Activated CD4-positive, alpha-beta T cell treated with anti-CD3 and anti-CD28 coated beads for 36 hours (primary cell): ENCODE measurements at regions not wholly inside any gene's neighbourhood (a gene's known extent, or its start where the extent isn't known, plus 50 kb on each side); places are given as distances from the start of the nearest gene placed in this dataset.
A peak's percentile ranks its signal among the peaks of the same experiment; 100 is the strongest.

Source experiments
- ATAC-seq: fragments of 200-7000 bp; cut with Tn5 transposase; one replicate; pipeline ENCODE4 v1.10.0; 2021; ENCODE audit warnings: mild to moderate bottlenecking, moderate library complexity
- CTCF ChIA-PET: fragments of 350-600 bp; sonication (Branson Sonifier 250); formaldehyde crosslinking; loops from one replicate; lab custom pipeline; 2021; ENCODE audit warnings: antibody characterized with exemption; lab: Charles Lee
- POLR2A ChIA-PET: fragments of 350-600 bp; sonication (Branson Sonifier 250); formaldehyde crosslinking; loops from one replicate; lab custom pipeline; 2021; ENCODE audit warnings: antibody characterized with exemption, inconsistent platforms; lab: Charles Lee
- DNase-seq: peaks from one replicate; pipeline ENCODE4 v3.0.0-alpha.2; 2020
- H3K27ac Mint-ChIP-seq: one replicate; pipeline ENCODE4 v1.8.0; 2021; ENCODE audit warnings: mixed read lengths
- H3K27me3 Mint-ChIP-seq: one replicate; pipeline ENCODE4 v1.8.0; 2021; ENCODE audit warnings: mixed read lengths
- H3K36me3 Mint-ChIP-seq: one replicate; pipeline ENCODE4 v1.8.0; 2021; ENCODE audit warnings: low read depth, mixed read lengths
- H3K4me1 Mint-ChIP-seq: one replicate; pipeline ENCODE4 v1.8.0; 2021; ENCODE audit warnings: mixed read lengths
- H3K4me3 Mint-ChIP-seq: one replicate; pipeline ENCODE4 v1.8.0; 2021; ENCODE audit warnings: mild to moderate bottlenecking, moderate library complexity, mixed read lengths
- H3K9me3 Mint-ChIP-seq: one replicate; pipeline ENCODE4 v1.8.0; 2021; ENCODE audit warnings: low read depth, mixed read lengths
- intact Hi-C, 2 experiments: fragments of 100-400 bp; cut with DNase I in 1 of 2; cut with micrococcal nuclease in 1 of 2; formaldehyde crosslinking; loops; one replicate each; pipeline versions ENCODE4 v1.14.2 to v1.15.1; 2022 to 2024; cut with DNase I, micrococcal nuclease

DNA sequence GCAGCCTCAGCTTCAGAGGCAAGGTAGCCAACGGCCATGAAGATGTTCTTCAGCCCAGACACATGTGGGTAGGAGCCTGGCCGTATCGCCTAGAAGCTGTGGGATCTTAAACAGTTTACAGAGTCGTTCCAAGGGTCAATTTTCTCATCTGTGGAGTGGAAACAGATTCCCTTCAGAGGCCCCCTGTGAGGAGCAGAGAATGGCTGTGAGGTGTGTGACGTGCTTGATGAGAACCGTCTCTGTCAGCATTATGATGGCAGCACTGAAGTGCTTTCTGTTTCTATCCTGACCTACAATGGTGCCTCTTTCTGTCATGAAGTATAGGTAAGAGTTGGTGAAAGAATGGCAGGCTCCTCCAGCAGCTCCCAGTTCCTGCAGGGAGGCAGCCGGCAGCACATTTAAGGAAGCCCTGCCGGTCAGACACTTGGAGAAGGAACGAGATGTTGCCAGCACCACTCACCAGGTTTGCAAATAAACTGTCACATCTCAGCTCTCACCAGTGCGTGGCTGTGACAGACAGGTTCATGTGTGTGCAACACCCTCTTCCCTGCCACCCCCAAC lies 277.3 kb downstream of the FOXO1 start:
- intact Hi-C loops = loop anchor here (1.0 to 5.0 kb wide), 10 partner anchors 48 to 388 kb away; no protein-coding TSS in a partner anchor
- CTCF ChIA-PET = interaction anchor here (0.5 to 1.2 kb wide), 4 partner anchors 13 to 978 kb away, joined by 3 to 5 read pairs (median 3); no protein-coding TSS in a partner anchor
- no peaks in the 10 kb centered on the region for H3K27me3 Mint-ChIP-seq
- peak; percentile 74 for ATAC-seq
- H3K4me3 Mint-ChIP-seq = peak overlapping the region; percentile 71
- DNase-seq = peak; percentile 69
- peaks cover 44% of the 10 kb centered on the region for H3K4me1 Mint-ChIP-seq
- peaks cover 5% of the 10 kb centered on the region for H3K9me3 Mint-ChIP-seq
- H3K36me3 Mint-ChIP-seq = peaks cover 7% of the 10 kb centered on the region
- POLR2A ChIA-PET = no interaction called here
- peak overlapping the region; percentile 95 for H3K27ac Mint-ChIP-seq

DNA sequence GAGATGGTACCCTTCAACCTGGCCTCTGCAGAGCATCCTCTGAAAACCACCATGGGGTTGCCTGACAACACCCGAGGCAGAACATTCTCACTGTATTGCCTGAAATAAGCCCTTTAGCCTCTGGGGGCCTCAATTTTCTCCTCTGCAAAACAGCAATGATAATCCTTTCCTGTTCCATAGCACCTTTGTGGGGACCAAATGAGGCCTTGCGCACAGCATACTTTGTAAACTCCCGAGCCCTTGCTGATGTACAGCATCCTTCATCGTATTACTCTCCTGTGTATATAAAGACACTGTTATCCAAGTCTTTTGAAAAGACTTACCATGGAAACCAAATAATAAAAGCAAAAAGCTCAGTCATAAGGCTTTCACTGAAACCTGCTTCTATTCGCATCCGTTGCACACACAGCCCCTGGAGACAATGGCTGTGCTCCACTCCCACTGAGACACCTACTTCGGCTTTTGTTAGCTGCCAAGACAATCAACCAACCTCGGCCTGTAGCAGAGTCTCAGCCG lies 276.0 kb downstream of the FOXO1 start:
- CTCF ChIA-PET = no interaction called here

DNA sequence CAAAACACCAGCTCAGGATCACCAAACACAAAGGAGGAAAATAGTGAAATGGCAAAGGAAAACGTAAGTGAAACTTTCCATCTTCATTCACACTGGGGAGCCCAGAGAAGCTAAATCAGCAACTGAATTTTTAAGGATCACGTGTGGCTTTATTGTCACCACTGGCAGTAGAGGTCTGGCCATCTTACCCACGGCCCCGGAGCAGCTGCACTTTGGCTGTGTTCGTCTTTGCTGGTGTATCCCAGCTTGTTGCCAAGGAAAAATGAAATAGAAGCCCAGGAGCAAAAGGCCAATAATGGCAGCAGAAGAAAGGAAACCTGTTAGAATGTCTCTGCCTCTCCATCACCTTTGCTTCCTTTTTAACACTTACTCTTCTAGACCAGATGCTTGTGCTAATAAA lies 274.7 kb downstream of the FOXO1 start:
- CTCF ChIA-PET = interaction anchor here (0.9 kb wide), 1 partner anchor 17 kb away, joined by 3 read pairs; no protein-coding TSS in a partner anchor
- H3K9me3 Mint-ChIP-seq = peaks cover 5% of the 10 kb centered on the region
- peaks cover 7% of the 10 kb centered on the region for H3K36me3 Mint-ChIP-seq
- ATAC-seq = no peak
- DNase-seq = no peak
- H3K4me3 Mint-ChIP-seq = no peak overlapping the region
- H3K27ac Mint-ChIP-seq = no peak overlapping the region
- intact Hi-C loops = no loop called here
- POLR2A ChIA-PET = no interaction called here
- H3K27me3 Mint-ChIP-seq = no peaks in the 10 kb centered on the region
- peaks cover 29% of the 10 kb centered on the region for H3K4me1 Mint-ChIP-seq

More for the DNA sequence above, 276.0 kb downstream of the FOXO1 start:
- H3K4me3 Mint-ChIP-seq = no peak overlapping the region
- POLR2A ChIA-PET = interaction anchor here (0.6 to 0.7 kb wide), 2 partner anchors 117 to 215 kb away, joined by 3 read pairs; no protein-coding TSS in a partner anchor
- ATAC-seq (no peak), DNase-seq (no peak)
- H3K27me3 Mint-ChIP-seq = no peaks in the 10 kb centered on the region
- intact Hi-C loops = no loop called here
- H3K27ac Mint-ChIP-seq = peak overlapping the region; percentile 13
- H3K9me3 Mint-ChIP-seq = peaks cover 5% of the 10 kb centered on the region
- peaks cover 7% of the 10 kb centered on the region for H3K36me3 Mint-ChIP-seq
- peaks cover 37% of the 10 kb centered on the region for H3K4me1 Mint-ChIP-seq

DNA sequence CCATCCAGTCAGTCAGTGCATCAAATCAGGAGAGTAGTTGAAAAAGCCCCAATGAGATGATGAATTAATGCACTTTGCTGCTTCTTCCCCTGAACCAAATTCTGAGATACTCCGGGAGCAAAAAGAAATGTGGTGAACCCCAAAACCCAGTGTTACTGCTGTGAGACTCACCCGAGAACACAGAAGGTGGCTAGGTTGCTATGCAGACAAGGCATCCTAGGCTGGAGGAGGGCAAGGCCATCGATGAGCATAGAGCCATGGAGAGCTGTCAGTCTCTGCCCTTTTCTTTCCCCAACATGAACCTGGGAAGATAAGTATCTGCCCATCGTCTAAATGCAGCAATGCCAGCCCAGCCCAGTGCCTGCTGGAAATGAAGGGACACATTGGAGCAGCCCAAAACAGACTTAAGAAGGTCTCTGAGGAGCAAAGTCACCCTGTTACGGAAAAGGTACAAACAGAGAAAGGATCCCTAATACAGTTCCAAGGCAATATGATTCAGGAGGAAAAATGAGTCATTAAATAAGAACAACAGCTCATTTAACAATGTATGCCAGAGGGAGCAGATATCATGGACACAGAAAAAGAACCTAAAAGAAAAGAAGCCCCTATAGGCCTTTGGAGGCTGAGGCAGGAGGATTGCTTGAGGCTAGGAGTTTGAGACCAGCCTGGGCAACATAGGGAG lies 272.0 kb downstream of the FOXO1 start:
- no peak overlapping the region for H3K27ac Mint-ChIP-seq
- no peaks in the 10 kb centered on the region for H3K36me3 Mint-ChIP-seq
- ATAC-seq (no peak), DNase-seq (no peak)
- intact Hi-C loops = no loop called here
- H3K4me3 Mint-ChIP-seq = no peak overlapping the region
- no peaks in the 10 kb centered on the region for H3K27me3 Mint-ChIP-seq
- ChIA-PET CTCF (no interaction called here), POLR2A (no interaction called here)
- H3K9me3 Mint-ChIP-seq = no peaks in the 10 kb centered on the region
- peaks cover 12% of the 10 kb centered on the region for H3K4me1 Mint-ChIP-seq

DNA sequence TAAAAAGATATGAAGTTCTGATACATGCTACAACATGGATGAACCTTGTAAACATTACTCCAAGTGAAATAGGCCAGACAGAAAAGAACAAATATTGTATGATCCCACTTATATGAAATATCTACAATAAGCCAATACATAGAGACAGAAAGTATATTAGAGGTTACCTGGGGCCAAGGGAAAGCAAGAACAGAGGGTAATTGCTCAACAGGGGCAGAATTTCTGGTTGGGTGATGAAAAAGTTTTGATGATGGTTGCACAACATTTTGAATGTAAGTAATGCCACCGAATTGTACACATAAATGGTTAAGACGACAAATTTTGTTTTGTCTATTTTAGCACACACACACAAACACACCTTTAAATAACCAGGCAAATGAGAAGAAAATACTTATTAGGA lies 268.4 kb downstream of the FOXO1 start:
- peaks cover 19% of the 10 kb centered on the region for H3K4me1 Mint-ChIP-seq
- H3K4me3 Mint-ChIP-seq = no peak overlapping the region
- POLR2A ChIA-PET = no interaction called here
- CTCF ChIA-PET = no interaction called here
- DNase-seq (no peak), ATAC-seq (no peak)
- H3K27me3 Mint-ChIP-seq = no peaks in the 10 kb centered on the region
- no peaks in the 10 kb centered on the region for H3K9me3 Mint-ChIP-seq
- no peak overlapping the region for H3K27ac Mint-ChIP-seq
- H3K36me3 Mint-ChIP-seq = no peaks in the 10 kb centered on the region
- intact Hi-C loops = no loop called here

DNA sequence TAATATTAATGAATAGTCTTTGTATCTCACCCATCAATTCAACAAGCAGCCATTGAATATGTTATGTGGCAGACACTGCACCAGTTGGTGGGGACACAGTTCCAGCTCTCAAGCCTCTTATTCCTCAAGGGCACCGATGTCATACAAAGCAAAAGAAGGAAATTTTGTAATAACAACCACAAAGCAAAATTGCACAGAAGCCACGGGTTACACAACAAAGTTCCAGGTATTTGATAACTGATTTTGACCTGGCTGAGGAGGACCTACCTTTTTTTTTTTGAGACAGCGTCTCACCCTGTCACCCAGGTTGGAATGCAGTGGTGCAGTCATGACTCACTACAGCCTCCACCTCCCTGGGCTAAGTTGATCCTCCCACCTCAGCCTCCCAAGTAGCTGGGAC lies 266.7 kb downstream of the FOXO1 start:
- intact Hi-C loops = no loop called here

DNA sequence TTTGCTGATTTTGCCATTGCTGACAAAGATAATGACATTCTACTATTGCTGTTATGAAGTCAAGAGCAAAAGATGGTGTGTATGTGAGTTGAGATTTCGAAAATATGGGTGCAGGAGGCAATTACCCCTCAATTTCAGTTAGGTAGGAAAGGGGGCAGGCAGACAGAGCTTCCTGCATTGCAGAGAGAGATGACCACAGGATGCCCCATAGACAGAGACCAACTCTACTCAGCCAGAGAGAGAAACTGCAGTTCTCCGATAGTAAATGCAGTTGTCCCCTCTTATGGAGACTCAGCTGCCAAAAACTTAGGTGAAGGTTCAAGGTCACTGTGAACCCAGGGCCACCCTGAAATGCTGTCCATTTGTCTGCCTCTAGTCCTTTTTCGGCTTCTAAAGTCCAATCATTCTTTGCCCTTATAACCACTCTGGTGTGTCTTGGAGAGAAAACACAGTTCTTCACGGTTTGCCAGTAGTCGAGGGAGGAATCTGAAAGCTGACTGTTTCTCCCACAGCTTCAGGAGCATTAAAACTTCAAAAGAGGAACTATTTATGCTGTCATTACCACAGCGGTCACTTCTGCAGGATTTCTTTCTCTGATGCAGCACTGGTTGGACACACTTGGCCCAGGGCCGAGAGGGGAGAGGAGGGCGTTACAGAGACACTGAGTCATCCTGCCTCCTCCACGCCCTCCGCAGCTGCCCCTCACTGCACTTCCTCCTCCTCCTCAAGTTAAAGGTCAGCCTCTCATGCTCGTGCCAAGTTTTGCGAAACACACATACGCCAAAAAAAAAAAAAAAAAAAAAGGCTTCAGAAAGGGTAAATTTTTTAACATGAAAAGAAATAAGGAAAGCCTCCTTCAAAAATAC lies 264.3 kb downstream of the FOXO1 start:
- ATAC-seq (peak; percentile 90), DNase-seq (peak; percentile 64)
- intact Hi-C loops = no loop called here
- ChIA-PET POLR2A (no interaction called here), CTCF (no interaction called here)
- no peaks in the 10 kb centered on the region for H3K36me3 Mint-ChIP-seq
- H3K27me3 Mint-ChIP-seq = no peaks in the 10 kb centered on the region
- no peak overlapping the region for H3K27ac Mint-ChIP-seq
- H3K9me3 Mint-ChIP-seq = no peaks in the 10 kb centered on the region
- peaks cover 23% of the 10 kb centered on the region for H3K4me1 Mint-ChIP-seq
- H3K4me3 Mint-ChIP-seq = no peak overlapping the region

More for the DNA sequence above, 266.7 kb downstream of the FOXO1 start:
- Mint-ChIP-seq H3K4me3 (no peak overlapping the region), H3K4me1 (peaks cover 23% of the 10 kb centered on the region), H3K9me3 (no peaks in the 10 kb centered on the region), H3K27ac (no peak overlapping the region), H3K27me3 (no peaks in the 10 kb centered on the region), H3K36me3 (no peaks in the 10 kb centered on the region)
- ATAC-seq = no peak
- POLR2A ChIA-PET = no interaction called here
- no peak for DNase-seq
- CTCF ChIA-PET = no interaction called here

DNA sequence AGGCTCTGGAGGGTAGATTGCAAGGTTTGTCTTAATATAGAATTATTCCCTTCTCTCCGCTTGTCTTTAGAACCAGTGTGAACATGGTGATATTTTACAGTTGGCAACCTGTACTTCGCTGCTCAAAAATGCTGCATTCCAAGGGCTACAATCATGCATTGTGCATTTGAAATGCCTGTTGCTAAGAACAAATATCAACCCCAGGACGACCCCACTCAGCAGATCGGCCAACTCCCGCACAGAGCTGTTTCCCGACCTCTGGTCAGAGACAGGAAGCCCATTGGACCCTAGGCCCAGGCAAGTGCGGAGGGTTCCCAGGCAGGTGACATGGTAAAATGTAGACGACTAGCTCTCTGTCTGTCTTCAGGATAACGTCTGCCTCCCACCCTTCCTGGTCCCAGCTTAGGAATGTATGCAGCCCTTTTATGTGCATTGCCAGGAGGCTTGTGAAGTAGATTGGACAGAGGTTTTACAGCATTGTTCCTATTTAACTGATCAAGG lies 263.5 kb downstream of the FOXO1 start:
- Mint-ChIP-seq H3K27me3 (no peaks in the 10 kb centered on the region), H3K4me3 (no peak overlapping the region), H3K27ac (no peak overlapping the region), H3K4me1 (peaks cover 23% of the 10 kb centered on the region), H3K9me3 (no peaks in the 10 kb centered on the region), H3K36me3 (no peaks in the 10 kb centered on the region)
- DNase-seq = no peak
- intact Hi-C loops = no loop called here
- ChIA-PET POLR2A (no interaction called here), CTCF (no interaction called here)
- ATAC-seq = no peak

DNA sequence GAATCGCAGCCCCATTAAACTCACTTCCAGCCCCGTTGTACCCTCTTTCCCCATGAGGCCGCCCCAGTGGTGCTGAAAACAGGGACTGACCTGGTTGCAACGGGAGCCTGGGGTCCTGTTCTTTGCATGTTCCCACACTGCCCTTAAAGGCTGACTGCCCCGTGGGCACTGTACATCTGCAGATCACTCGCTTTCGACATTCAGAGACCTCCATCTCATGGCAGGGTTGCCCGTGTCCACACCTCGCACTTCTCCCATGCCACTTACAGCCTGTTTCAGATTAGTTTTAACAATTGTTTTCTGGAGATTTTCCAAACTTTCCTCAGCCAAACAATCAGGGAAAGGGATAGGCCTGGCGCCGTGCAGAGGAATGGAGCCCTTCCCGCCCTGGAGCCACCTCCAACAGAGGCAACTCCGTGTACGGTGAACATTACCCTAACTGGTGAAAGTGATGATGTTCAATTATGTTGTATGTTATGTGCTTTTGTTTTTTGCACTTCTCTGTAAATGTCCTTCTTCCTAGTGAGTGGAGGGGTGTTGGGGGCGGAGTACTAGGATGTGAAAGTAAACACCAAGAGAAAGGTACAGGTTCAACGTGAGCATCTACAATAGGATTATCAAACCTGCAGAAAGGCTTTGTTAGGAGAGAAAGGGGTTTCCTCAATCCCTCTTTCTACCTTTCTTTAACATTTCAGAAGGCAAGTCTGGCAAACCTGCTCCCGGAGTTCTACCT lies 262.8 kb downstream of the FOXO1 start:
- no peak overlapping the region for H3K4me3 Mint-ChIP-seq
- no peaks in the 10 kb centered on the region for H3K9me3 Mint-ChIP-seq
- POLR2A ChIA-PET = no interaction called here
- H3K27me3 Mint-ChIP-seq = no peaks in the 10 kb centered on the region
- CTCF ChIA-PET = no interaction called here
- H3K4me1 Mint-ChIP-seq = peaks cover 23% of the 10 kb centered on the region
- ATAC-seq = no peak
- H3K27ac Mint-ChIP-seq = no peak overlapping the region
- no peaks in the 10 kb centered on the region for H3K36me3 Mint-ChIP-seq
- intact Hi-C loops = no loop called here
- no peak for DNase-seq

DNA sequence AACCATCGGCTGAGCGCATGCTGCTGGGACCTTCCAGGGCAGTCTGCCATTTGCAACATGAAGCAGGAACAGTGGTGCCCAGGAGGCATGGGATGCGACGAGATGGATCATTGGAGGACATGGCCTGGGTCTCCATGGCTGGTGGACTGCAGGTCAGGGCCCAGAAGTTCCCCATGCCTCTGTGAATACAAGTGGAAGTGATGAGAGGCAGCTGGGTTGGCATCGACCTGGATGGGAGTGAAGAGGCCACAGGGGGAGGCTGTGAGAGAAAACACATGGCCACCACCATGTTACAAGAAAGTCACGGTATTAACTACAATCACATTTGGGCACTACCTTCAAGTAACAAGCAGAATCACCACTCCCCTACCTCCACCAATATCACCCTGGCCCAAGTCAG lies 262.0 kb downstream of the FOXO1 start:
- no peaks in the 10 kb centered on the region for H3K9me3 Mint-ChIP-seq
- intact Hi-C loops = no loop called here
- no peaks in the 10 kb centered on the region for H3K27me3 Mint-ChIP-seq
- H3K27ac Mint-ChIP-seq = no peak overlapping the region
- POLR2A ChIA-PET = no interaction called here
- ATAC-seq = no peak
- H3K36me3 Mint-ChIP-seq = no peaks in the 10 kb centered on the region
- no peak overlapping the region for H3K4me3 Mint-ChIP-seq
- DNase-seq = no peak
- CTCF ChIA-PET = no interaction called here
- peaks cover 23% of the 10 kb centered on the region for H3K4me1 Mint-ChIP-seq
